Activated CD4-positive, alpha-beta T cell treated with anti-CD3 and anti-CD28 coated beads, Interleukin-2, amount 50 U/mL, for 48 hours (primary cell): ENCODE measurements at regions not wholly inside any gene's neighbourhood (a gene's known extent, or its start where the extent isn't known, plus 50 kb on each side); places are given as distances from the start of the nearest gene placed in this dataset.

Experiments used
- DNase-seq, 2 experiments: peaks; one replicate each; pipeline ENCODE4 v3.0.0-alpha.2; 2020

GRCh38 chr12:116498471-116498870, 60.7 kb upstream of the MAP1LC3B2 start:
- no peak for DNase-seq

GRCh38 chr12:116502141-116502725, 56.9 kb upstream of the MAP1LC3B2 start:
- DNase-seq, result no peak

GRCh38 chr12:116502989-116503496, 56.1 kb upstream of the MAP1LC3B2 start:
- DNase-seq, result no peak

GRCh38 chr12:116504438-116504837, 54.7 kb upstream of the MAP1LC3B2 start:
- no peak for DNase-seq

- DNase-seq, result no peak
These were observed 52.5 kb upstream of the MAP1LC3B2 start for GRCh38 chr12:116506697-116507064.

GRCh38 chr12:116508145-116509121, 50.7 kb upstream of the MAP1LC3B2 start:
- DNase-seq, result peak; percentile 20 to 27
